Progenitor cell of endocrine pancreas (in vitro differentiated cells): ENCODE measurements at regions not wholly inside any gene's neighbourhood (a gene's known extent, or its start where the extent isn't known, plus 50 kb on each side); places are given as distances from the start of the nearest gene placed in this dataset.

Experiments
- DNase-seq: peaks from one replicate; pipeline ENCODE4 v3.0.0; 2021; ENCODE audit warnings: low spot score; ENCODE audit not compliant: unreplicated experiment
- H3K27ac Mint-ChIP-seq: 2 replicates; pipeline ENCODE4 v1.8.0; 2021; ENCODE audit warnings: mild to moderate bottlenecking, moderate library complexity, mixed read lengths
- H3K27me3 Mint-ChIP-seq: 2 replicates; pipeline ENCODE4 v1.8.0; 2021; ENCODE audit warnings: mixed read lengths
- H3K36me3 Mint-ChIP-seq: 2 replicates; pipeline ENCODE4 v1.8.0; 2022; ENCODE audit warnings: mixed read lengths; ENCODE audit not compliant: insufficient read depth
- H3K4me1 Mint-ChIP-seq: 2 replicates; pipeline ENCODE4 v1.8.0; 2021; ENCODE audit warnings: low read depth, mixed read lengths
- H3K4me3 Mint-ChIP-seq: 2 replicates; pipeline ENCODE4 v1.8.0; 2021; ENCODE audit warnings: low read depth, mild to moderate bottlenecking, moderate library complexity, mixed read lengths
- H3K9me3 Mint-ChIP-seq: 2 replicates; pipeline ENCODE4 v1.8.0; 2021; ENCODE audit warnings: low read depth, mixed read lengths
- TF ChIP-seq, protein P1 (sequence below): fragments of 200-600 bp; sonication (generic); IDR thresholded peaks from one replicate; pipeline ENCODE4 v1.5.0; 2021; ENCODE audit warnings: antibody characterized with exemption, mild to moderate bottlenecking; ENCODE audit not compliant: unreplicated experiment

DNA sequence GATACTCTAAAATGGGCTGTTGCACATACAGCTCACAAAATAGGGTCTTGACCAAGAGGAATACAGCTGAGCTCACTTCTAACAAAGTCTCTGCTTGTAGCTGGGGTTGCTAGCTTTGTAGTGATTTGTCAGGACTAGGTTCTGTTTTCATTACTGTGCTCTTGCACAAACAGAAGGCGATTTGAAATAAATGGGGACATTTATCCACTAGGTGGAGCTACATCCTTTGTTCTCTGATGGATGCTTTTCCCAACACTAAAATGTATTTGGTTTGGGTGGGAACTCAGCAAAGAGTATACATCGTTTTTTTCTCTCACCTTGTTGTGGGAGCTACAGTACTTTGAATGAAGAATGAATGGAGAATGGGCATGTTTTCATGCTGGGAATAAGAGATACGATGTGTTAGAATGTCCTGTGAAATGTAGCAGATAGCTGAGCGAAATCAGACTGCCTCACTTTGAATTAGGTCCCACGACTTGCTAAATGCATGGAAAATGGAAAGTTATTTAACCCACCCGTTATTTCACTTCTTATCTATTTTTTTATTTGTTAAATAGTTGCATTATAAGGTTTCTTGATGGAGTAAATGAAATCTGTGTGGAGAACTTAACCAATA, 494.7 kb upstream of the MAP3K7 start:
- Mint-ChIP-seq H3K27me3 (peaks cover 9% of the 10 kb centered on the region), H3K4me3 (no peak overlapping the region), H3K4me1 (peaks cover 18% of the 10 kb centered on the region), H3K36me3 (no peaks in the 10 kb centered on the region), H3K9me3 (no peaks in the 10 kb centered on the region), H3K27ac (no peak overlapping the region)
- TF ChIP-seq, protein P1, sequence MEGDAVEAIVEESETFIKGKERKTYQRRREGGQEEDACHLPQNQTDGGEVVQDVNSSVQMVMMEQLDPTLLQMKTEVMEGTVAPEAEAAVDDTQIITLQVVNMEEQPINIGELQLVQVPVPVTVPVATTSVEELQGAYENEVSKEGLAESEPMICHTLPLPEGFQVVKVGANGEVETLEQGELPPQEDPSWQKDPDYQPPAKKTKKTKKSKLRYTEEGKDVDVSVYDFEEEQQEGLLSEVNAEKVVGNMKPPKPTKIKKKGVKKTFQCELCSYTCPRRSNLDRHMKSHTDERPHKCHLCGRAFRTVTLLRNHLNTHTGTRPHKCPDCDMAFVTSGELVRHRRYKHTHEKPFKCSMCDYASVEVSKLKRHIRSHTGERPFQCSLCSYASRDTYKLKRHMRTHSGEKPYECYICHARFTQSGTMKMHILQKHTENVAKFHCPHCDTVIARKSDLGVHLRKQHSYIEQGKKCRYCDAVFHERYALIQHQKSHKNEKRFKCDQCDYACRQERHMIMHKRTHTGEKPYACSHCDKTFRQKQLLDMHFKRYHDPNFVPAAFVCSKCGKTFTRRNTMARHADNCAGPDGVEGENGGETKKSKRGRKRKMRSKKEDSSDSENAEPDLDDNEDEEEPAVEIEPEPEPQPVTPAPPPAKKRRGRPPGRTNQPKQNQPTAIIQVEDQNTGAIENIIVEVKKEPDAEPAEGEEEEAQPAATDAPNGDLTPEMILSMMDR: peak; percentile 83
- no peak for DNase-seq

DNA sequence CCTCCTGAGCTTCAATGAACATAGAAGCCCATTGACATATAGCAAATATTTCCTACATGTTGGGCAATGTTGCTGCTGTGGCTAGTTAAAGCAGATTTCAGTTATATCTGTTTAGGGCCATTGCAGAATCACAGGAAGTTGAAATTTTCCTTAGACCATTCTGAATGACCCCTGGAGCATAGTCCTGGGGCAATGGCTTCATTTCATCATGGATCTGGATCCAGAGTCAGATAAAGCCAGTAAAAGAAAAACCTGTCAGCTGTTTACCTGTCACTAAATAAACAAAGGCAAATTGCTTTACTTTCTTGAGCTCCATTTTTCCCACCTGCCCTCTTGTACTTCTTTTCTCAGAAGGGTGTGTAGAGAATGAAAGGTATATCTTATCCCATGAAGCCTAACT, 494.0 kb upstream of the MAP3K7 start:
- H3K27me3 Mint-ChIP-seq: peaks cover 9% of the 10 kb centered on the region
- TF ChIP-seq, protein P1: no peak
- H3K4me3 Mint-ChIP-seq: no peak overlapping the region
- no peaks in the 10 kb centered on the region for H3K36me3 Mint-ChIP-seq
- H3K27ac Mint-ChIP-seq: no peak overlapping the region
- peaks cover 18% of the 10 kb centered on the region for H3K4me1 Mint-ChIP-seq
- H3K9me3 Mint-ChIP-seq: no peaks in the 10 kb centered on the region
- no peak for DNase-seq

GRCh38 chr6:91079969-91080368, 493.1 kb upstream of the MAP3K7 start:
- TF ChIP-seq, protein P1: no peak
- Mint-ChIP-seq H3K27ac (no peak overlapping the region), H3K27me3 (peaks cover 9% of the 10 kb centered on the region), H3K4me3 (no peak overlapping the region), H3K4me1 (peaks cover 26% of the 10 kb centered on the region), H3K36me3 (no peaks in the 10 kb centered on the region), H3K9me3 (no peaks in the 10 kb centered on the region)
- DNase-seq: no peak

- Mint-ChIP-seq H3K4me3 (no peak overlapping the region), H3K4me1 (peaks cover 15% of the 10 kb centered on the region), H3K9me3 (no peaks in the 10 kb centered on the region), H3K36me3 (no peaks in the 10 kb centered on the region), H3K27me3 (no peaks in the 10 kb centered on the region), H3K27ac (no peak overlapping the region)
- TF ChIP-seq, protein P1: no peak
- DNase-seq: no peak
These were observed 488.5 kb upstream of the MAP3K7 start for GRCh38 chr6:91075244-91075976.

DNA sequence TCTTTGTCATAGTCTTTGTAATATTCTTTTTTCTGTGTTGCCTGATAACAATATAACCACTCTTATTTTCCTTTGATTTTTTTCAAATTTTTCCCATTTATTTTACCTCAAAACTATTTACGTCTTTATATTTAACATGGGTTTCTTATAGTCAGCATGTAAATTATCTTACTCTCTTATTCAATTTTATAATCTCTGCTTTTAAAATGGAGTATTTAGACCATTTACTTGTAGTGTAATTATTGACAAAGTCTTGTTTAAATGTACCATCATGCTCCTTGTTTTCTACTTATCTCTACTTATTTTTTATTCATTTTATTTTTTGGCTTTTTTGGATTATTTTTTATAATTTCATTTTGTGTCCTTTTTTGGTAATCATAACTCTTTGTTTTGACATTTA, 476.5 kb upstream of the MAP3K7 start:
- DNase-seq: no peak
- TF ChIP-seq, protein P1: no peak
- Mint-ChIP-seq H3K4me1 (no peaks in the 10 kb centered on the region), H3K36me3 (no peaks in the 10 kb centered on the region), H3K9me3 (peaks cover 10% of the 10 kb centered on the region), H3K27me3 (no peaks in the 10 kb centered on the region), H3K27ac (no peak overlapping the region), H3K4me3 (no peak overlapping the region)
